HG03066 (cell line): ENCODE measurements at regions not wholly inside any gene's neighbourhood (a gene's known extent, or its start where the extent isn't known, plus 50 kb on each side); places are given as distances from the start of the nearest gene placed in this dataset.

Source experiments
- ATAC-seq: cut with Tn5 transposase; IDR thresholded peaks from one replicate; pipeline ENCODE4 v1.9.1; 2021; ENCODE audit warnings: low read depth; ENCODE audit not compliant: unreplicated experiment

- ATAC-seq = no peak
Measured at GRCh38 chr20:54419531-54419930, 55.9 kb upstream of the DOK5 start.
